Stimulated activated CD4-positive, alpha-beta T cell treated with anti-CD3 and anti-CD28 coated beads, TNF-alpha, amount 100 ng/mL, for 1 hour (primary cell): ENCODE measurements at regions not wholly inside any gene's neighbourhood (a gene's known extent, or its start where the extent isn't known, plus 50 kb on each side); places are given as distances from the start of the nearest gene placed in this dataset.
"Not testable (repeated sequence)": the region's sequence is repeated elsewhere in the genome, so short reads cannot be mapped to it uniquely, and the experiment has no call there.

Source experiments
- DNase-seq, 3 donors: peaks; one replicate each; pipeline ENCODE4 v3.0.0-alpha.2; 2020; ENCODE audit warnings: low read depth in 3 of 3, low spot score in 1 of 3

DNA sequence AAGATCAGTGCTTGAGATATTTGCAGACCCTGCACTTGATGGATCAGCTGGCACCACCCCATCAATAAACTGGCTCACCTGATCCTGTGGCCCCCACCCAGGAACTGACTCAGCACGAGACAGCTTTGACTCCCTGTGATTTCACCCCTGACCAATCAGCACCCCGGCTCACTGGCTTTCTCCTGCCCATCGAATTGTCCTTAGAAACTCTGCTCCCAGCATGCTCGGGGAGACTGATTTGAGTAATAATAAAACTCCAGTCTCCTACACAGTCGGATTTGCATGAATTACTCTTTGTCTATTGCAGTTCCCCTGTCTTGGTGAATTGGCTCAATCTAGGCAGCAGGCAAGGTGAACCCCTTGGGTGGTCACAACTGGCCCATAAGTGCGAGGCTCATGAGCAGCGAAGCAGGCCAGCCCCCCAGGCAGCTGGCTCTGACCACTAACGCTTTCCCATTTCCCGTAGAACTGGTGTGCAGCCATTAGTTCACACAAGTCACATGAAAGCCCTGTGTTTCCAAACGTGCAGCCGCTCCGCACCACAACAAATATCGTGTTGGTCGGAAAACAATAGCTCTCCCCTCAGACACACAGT, 79.6 kb downstream of the RSPH3 start:
- no peak for DNase-seq

DNA sequence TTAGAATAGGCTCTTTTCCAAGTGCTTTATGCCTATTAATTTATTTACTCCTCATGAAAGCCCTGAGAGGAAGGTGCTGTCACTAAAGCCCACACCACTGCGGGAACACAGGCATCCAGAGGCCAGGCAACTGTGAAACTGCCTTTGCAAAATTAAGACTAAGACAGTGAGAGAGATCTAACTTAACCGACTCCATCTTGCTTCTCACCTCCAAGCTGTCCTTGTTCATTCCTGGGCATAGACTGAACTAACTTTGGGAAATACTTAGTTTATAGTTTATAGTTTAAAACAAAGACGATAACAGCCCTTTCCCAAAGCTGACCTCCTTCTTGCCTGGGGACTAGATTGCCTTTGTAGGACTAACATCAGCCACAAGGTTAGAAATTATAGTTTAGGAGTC, 80.1 kb downstream of the RSPH3 start:
- no peak for DNase-seq

DNA sequence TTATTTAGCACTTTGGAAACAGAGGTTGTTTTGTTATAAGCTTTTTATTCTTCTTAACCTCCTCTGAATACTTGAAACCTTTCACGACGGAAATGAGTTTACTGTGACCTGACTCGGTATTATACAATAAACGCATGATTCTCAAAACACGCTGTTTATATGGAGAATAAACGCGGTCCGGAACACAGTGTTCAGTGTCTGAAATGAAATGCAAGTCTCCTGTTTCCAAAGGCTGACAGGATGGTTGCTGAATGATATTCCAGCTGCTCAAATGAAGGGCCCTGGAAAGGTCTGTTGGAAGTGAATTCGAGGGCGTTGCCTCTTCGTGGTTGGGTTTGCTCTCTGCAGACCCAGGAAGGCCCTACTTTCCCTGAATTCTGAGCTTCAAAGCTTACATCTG, 83.4 kb downstream of the RSPH3 start:
- no peak for DNase-seq

DNA sequence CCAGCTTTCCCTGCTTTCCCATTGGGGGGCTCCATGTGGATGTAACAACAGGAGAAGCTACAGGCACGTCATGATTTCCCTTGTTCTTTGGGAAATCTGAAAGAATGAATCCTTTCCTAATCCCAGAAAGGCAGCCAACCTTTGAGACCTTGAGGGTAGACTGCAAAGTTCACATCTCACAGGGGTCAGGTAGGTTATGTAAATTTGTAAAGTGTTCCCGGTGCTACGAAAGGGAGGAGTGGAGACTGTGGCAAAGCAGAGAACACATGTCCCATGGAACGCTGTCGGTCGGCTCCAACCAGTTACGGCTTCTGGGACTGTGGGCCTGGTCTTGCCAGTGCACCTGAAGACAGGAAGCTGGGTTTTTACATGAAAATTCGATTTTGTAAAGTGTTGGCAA, 85.1 kb downstream of the RSPH3 start:
- DNase-seq: no peak

GRCh38 chr6:158913580-158913979, 86.4 kb downstream of the RSPH3 start:
- no peak for DNase-seq

DNA sequence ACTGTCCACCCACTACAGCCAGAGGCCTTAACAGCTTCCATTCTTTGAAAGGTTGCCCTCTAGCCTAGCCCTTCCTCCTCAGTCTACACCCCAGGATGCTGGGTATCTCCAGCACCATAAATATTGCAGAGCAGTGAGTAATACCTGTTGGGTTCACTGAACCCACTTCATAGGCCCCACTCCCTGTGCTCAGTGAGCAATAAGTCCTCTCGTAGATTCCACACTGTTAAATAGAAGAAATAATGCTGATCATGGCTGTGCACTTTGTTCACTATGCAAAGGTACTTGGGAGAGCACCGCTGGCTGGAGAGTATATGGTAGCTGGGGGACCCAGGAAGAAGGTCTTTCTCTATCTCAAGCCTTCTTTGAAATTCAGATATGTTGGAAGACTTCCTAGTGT, 87.3 kb downstream of the RSPH3 start:
- DNase-seq: no peak

DNA sequence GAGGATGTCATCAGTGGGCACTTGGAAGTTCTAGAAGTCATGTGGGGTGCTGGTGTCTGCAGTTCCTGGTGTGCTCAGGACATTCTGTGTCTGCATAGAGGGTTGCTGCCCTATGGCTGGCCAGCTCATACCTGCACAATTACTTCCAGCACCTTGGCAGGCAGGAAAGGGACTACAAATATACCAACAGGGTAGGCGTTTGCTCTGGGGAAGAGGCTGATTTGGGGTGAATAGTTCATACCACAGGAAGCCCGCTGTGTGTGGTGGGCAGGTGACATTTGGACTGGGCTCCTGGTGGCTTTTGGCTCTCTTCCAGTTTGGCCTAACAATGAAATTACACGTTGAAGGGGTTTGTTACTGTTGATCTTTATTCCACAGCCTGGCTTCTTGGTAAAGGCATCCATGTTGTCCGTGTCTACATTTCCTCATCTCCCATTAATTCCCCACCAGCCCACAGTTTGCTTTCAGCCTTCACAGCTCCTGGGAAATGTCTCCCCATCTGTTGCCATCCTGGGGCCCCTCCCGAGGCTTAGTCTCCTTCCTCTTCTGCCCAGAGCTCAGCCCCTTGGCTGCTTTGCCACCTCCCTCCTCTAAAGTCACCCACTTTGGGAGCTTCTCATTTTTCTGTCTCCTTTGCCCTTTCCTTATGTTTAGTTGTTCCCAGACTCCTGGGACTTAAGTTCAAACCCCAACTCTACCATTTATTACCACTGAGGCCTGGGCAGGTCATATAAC, 88.1 kb downstream of the RSPH3 start:
- no peak for DNase-seq

- no peak for DNase-seq
Observed at GRCh38 chr6:158910484-158911440, 89.2 kb downstream of the RSPH3 start.

GRCh38 chr6:158909938-158910337, 90.1 kb downstream of the RSPH3 start:
- DNase-seq: no peak

- no peak for DNase-seq
Observed at GRCh38 chr6:158908606-158909005, 89.4 kb upstream of the EZR start.

- DNase-seq: no peak
Observed at GRCh38 chr6:158907931-158908330, 88.8 kb upstream of the EZR start.

DNA sequence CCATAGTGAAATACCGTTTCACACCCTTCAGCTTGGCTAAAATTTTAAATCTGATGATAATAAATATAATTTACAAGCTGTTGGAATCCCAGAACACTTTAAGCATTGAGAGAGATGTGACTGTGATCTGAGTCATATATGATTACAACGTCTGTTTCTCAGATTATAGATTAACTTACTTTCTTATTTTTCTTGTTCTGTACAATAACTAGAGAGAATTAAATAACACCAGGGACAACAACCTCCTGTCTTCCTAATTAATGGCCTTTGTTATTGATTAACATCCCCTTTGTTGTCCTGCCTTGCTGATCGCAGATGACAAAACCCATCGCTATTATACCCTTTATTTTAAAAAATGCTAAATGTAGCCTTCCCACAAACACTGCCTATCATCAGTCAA, 87.8 kb upstream of the EZR start:
- no peak for DNase-seq

DNA sequence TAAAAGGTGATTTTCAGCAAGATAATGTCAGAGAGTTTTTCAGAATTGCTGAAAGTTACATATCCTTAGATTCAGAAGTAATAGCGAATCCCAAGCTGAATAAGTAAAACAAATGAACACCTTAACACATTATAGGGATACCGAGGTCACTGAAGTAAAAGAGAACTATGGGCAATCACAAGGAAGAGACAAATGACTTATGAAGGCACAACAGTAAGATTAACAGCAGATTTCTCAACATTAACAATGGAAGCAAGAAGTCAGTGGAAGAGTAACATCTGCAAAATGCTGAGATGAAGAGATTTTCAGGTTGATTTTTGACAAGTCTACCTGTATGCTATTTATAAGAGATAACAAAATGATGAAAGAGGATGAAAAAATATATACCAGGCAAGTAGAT, 86.1 kb upstream of the EZR start:
- no peak for DNase-seq

DNA sequence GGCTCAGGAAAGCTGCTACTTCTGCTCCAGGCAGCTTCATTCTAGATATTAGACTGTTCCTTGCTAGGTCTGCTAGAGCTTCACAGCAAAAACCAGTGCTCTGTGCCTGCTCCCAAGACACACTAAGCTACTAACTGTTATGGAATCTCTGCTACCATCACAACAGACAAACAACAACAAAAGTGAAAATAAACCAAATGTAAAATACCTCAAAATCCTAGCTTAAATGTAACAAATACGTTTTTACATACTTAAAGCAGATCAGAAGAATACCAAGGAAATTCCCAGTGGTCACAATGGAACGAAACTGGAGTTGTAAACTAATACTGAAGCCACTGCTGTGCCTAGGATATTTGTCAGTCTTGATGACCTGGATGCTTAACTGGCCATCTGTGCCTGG, 84.6 kb upstream of the EZR start:
- no peak for DNase-seq

GRCh38 chr6:158900663-158901312, 81.6 kb upstream of the EZR start:
- no peak for DNase-seq

DNA sequence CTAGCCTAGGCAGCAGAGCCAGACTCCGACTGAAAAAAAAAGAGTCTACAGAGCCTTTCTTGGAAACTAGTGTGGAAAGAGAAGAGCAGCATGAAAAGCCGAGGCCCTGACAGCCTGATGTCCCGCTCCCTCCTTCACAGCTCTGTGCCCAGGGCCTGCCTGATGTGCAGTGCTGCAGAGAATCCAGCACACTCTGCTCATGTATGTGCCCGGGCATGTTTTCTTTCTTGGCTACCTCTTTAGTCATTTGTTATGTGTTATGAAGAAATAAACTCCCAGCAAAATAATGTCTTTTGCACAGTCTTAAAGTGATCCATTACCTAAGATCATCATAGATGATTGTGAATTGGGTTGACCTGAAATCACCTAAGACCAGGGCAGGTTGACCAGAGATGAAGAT, 78.1 kb upstream of the EZR start:
- DNase-seq: no peak

DNA sequence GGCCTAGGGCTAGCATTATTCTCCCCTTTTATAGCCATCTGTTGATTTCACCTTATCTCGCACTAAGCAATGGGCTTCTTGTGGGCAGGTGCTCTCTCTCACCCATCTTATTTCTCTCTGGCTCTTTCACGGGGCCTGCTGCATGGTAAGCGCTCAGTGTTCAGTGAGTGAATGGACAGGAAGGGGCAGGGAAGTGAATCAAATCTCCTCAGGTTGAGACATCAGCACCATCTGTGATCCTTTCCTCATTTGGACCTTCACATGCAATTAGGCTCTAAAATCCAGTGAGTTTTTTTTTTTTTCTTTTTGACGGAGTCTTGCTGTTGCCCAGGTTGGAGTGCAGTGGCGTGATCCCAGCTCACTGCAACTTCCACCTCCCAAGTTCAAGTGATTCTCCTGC, 76.5 kb upstream of the EZR start:
- no peak for DNase-seq

DNA sequence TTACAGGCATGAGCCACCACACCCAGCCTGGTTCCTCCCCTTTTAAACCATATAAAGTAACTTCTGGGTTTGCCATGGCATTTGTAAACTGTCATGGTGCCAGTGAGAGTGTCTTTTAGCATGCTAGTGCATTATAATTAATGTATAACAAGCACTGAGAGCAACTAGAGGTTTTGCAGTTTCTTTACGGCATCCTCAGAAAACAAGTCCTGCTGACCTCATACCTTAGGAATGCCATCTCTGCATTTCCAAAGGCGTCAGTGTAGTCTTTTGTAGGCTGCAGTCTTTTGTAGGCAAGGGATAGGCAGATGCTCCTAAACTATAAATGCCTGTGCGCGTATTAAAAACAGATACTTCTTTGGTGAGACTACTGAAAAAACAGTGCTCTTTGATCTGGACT, 75.0 kb upstream of the EZR start:
- DNase-seq: no peak

GRCh38 chr6:158892266-158892665, 73.1 kb upstream of the EZR start:
- DNase-seq: no peak

- DNase-seq: not testable (repeated sequence)
Observed at GRCh38 chr6:158891560-158891959, 72.4 kb upstream of the EZR start.

DNA sequence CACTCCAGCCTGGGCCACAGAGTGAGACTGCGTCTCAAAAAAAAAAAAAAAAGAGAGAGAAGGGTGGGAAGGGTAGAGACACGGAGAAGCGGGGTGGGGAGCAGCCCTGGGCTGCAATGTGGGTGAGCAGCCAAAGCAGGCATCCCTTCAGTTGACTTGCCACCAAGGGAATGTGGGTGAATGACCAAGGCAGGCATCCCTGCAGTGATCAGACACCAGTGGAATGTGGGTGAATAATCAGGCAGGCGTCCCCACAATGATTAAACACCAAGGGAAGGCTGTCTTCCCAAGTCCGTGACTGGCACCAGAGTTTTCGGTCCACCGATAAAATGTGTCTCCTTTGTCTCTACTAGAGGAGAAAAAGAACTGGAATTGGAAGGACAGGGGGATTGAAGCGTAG, 69.0 kb upstream of the EZR start:
- DNase-seq: not testable (repeated sequence)
